Stimulated activated naive CD8-positive, alpha-beta T cell treated with anti-CD3 and anti-CD28 coated beads, Interleukin-15, Interleukin-2, amounts not matched to agents 100 ng/mL and 50 ng/mL, for 24 hours (primary cell): ENCODE measurements at regions not wholly inside any gene's neighbourhood (a gene's known extent, or its start where the extent isn't known, plus 50 kb on each side); places are given as distances from the start of the nearest gene placed in this dataset.

Source experiments
- H3K27ac Mint-ChIP-seq: one replicate; pipeline ENCODE4 v1.8.0; 2021; ENCODE audit warnings: mild to moderate bottlenecking, mixed read lengths
- H3K27me3 Mint-ChIP-seq: one replicate; pipeline ENCODE4 v1.8.0; 2021; ENCODE audit warnings: mixed read lengths
- H3K36me3 Mint-ChIP-seq: one replicate; pipeline ENCODE4 v1.8.0; 2021; ENCODE audit warnings: low read depth, mixed read lengths
- H3K4me1 Mint-ChIP-seq: one replicate; pipeline ENCODE4 v1.8.0; 2021; ENCODE audit warnings: low read depth, mixed read lengths
- H3K4me3 Mint-ChIP-seq: one replicate; pipeline ENCODE4 v1.8.0; 2021; ENCODE audit warnings: mild to moderate bottlenecking, mixed read lengths
- H3K9me3 Mint-ChIP-seq: one replicate; pipeline ENCODE4 v1.8.0; 2021; ENCODE audit warnings: mixed read lengths

GRCh38 chrX:147832707-147833348, 78.9 kb upstream of the FMR1 start:
- H3K9me3 Mint-ChIP-seq: peaks cover 3% of the 10 kb centered on the region
- H3K27ac Mint-ChIP-seq: no peak overlapping the region
- peaks cover 4% of the 10 kb centered on the region for H3K27me3 Mint-ChIP-seq
- H3K36me3 Mint-ChIP-seq: no peaks in the 10 kb centered on the region
- no peak overlapping the region for H3K4me3 Mint-ChIP-seq
- no peaks in the 10 kb centered on the region for H3K4me1 Mint-ChIP-seq

GRCh38 chrX:147838465-147839131, 73.1 kb upstream of the FMR1 start:
- Mint-ChIP-seq H3K27me3 (peaks cover 7% of the 10 kb centered on the region), H3K4me1 (no peaks in the 10 kb centered on the region), H3K9me3 (no peaks in the 10 kb centered on the region), H3K4me3 (no peak overlapping the region), H3K27ac (no peak overlapping the region), H3K36me3 (no peaks in the 10 kb centered on the region)

- H3K9me3 Mint-ChIP-seq: no peaks in the 10 kb centered on the region
- peaks cover 3% of the 10 kb centered on the region for H3K27me3 Mint-ChIP-seq
- no peak overlapping the region for H3K27ac Mint-ChIP-seq
- H3K4me1 Mint-ChIP-seq: no peaks in the 10 kb centered on the region
- no peaks in the 10 kb centered on the region for H3K36me3 Mint-ChIP-seq
- H3K4me3 Mint-ChIP-seq: no peak overlapping the region
Observed at GRCh38 chrX:147846676-147847075, 65.0 kb upstream of the FMR1 start.

GRCh38 chrX:147847999-147848398, 63.7 kb upstream of the FMR1 start:
- Mint-ChIP-seq H3K27me3 (peaks cover 1% of the 10 kb centered on the region), H3K4me3 (no peak overlapping the region), H3K27ac (no peak overlapping the region), H3K4me1 (no peaks in the 10 kb centered on the region), H3K9me3 (no peaks in the 10 kb centered on the region), H3K36me3 (no peaks in the 10 kb centered on the region)

DNA sequence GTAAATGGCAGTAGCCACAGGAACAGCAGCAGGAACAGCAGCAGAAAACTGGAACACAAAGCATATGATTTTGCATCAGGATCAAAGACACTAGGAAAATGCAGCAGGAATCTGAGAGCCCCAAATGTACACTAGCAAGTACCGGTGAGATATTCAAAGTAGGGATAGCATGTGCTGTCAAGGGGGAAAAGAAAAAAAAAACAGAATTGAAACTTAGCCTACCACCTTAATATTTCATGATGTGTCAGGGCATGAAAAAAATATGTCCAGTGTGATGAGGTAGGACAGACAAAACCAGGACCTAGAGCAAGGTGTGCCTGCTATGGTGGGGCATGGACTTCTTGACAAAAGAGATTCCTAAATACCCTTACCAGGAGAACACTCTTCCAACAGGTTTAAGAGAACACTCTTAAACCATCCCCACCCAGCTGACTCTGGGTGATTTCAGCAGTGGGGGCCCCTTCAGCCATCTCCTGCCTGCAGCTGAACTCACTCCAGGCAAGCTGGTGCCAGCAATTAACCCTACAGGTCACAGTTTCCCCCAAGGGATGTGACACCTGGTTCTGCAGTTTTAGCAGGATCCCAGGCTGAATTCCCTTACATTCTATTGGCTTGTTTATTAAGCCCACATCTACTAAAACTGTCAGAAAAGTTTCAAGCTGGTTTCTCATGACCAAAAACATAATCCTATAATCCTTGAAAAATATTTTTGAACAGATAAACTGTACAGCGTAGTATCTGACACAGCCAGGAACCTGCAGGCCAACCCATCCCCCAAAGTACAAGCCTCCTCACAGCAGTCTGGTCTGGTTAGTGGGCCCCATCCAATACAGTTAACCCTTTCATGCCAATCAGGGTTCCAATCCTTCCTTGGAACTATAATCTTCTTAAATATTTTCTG, 62.9 kb upstream of the FMR1 start:
- H3K27me3 Mint-ChIP-seq: no peaks in the 10 kb centered on the region
- H3K4me1 Mint-ChIP-seq: no peaks in the 10 kb centered on the region
- no peak overlapping the region for H3K27ac Mint-ChIP-seq
- no peak overlapping the region for H3K4me3 Mint-ChIP-seq
- H3K9me3 Mint-ChIP-seq: no peaks in the 10 kb centered on the region
- H3K36me3 Mint-ChIP-seq: no peaks in the 10 kb centered on the region

DNA sequence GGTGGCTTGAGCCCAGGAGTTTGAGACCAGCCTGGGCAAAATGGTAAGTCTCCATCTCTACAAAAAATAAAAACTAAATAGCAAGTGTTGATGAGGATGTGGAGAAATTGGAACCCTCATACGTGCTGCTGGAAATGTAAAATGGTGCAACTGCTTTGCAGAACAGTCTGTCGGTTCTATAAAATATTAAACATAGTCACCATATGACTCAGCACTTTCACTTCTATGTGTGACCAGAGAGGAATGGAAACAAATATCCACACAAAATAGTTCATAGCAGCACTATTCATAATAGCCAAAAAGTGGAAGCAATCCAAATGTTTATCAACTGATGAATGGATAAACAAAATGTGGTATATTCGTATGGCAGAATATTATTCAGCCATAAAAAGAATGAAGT, 60.8 kb upstream of the FMR1 start:
- Mint-ChIP-seq H3K4me3 (no peak overlapping the region), H3K36me3 (no peaks in the 10 kb centered on the region), H3K27me3 (no peaks in the 10 kb centered on the region), H3K27ac (no peak overlapping the region), H3K4me1 (no peaks in the 10 kb centered on the region), H3K9me3 (no peaks in the 10 kb centered on the region)

- Mint-ChIP-seq H3K9me3 (no peaks in the 10 kb centered on the region), H3K27ac (no peak overlapping the region), H3K4me1 (no peaks in the 10 kb centered on the region), H3K27me3 (no peaks in the 10 kb centered on the region), H3K4me3 (no peak overlapping the region), H3K36me3 (no peaks in the 10 kb centered on the region)
Observed at GRCh38 chrX:147853701-147854100, 58.0 kb upstream of the FMR1 start.

- Mint-ChIP-seq H3K4me1 (no peaks in the 10 kb centered on the region), H3K27ac (no peak overlapping the region), H3K9me3 (no peaks in the 10 kb centered on the region), H3K36me3 (no peaks in the 10 kb centered on the region), H3K4me3 (no peak overlapping the region), H3K27me3 (no peaks in the 10 kb centered on the region)
Observed at GRCh38 chrX:147859666-147860065, 52.1 kb upstream of the FMR1 start.
